ENCODE measurements at regions not wholly inside any gene's neighbourhood (a gene's known extent, or its start where the extent isn't known, plus 50 kb on each side); places are given as distances from the start of the nearest gene placed in this dataset.

GRCh38 chr15:31471731-31472430 lies 145.2 kb downstream of the KLF13 start:
- Mint-ChIP-seq H3K27ac (peak overlapping the region; percentile 92), H3K4me1 (peaks cover 55% of the 10 kb centered on the region), H3K9me3 (ENCODE audit: insufficient read depth) (no peaks in the 10 kb centered on the region), H3K27me3 (no peaks in the 10 kb centered on the region), H3K4me3 (no peak overlapping the region)
- H3K36me3 ChIP-seq (replicated peaks in 1 of 2; ENCODE audit: control extremely low read depth in 1 of 2, control insufficient read depth in 1 of 2, extremely low read depth in 1 of 2, insufficient read depth in 2 of 2, low read length in 1 of 2), result no peaks in the 10 kb centered on the region
- H3K27me3 ChIP-seq (replicated peaks in 1 of 4; ENCODE audit: control extremely low read depth in 1 of 4, control insufficient read depth in 3 of 4, insufficient read depth in 4 of 4, low read length in 3 of 4), result no peaks in the 10 kb centered on the region
- no peak for ATAC-seq (ENCODE audit: low read depth)
- 100% methylated on average over 2 of the region's 7 CpGs for WGBS (ENCODE audit: insufficient coverage)
- H3K4me3 ChIP-seq (ENCODE audit: control extremely low read depth in 1 of 5, extremely low read depth in 1 of 5, insufficient read depth in 1 of 5, low read depth in 2 of 5, low read length in 4 of 5), result no peak overlapping the region
- no peak for DNase-seq
- POLR2A ChIA-PET, result interaction anchor here (0.5 to 2.8 kb wide), 7 partner anchors 10 to 244 kb away, joined by 3 to 11 read pairs (median 3); partner anchors contain the start of gene KLF13
- no peaks in the 10 kb centered on the region for H3K9me3 ChIP-seq (ENCODE audit: control extremely low read depth in 1 of 3, control insufficient read depth in 2 of 3, insufficient read depth in 1 of 3, low read length in 2 of 3)
- H3K4me2 ChIP-seq (replicated peaks; ENCODE audit: low read depth, low read length, poor library complexity, severe bottlenecking), result peak overlapping the region; percentile 80
- intact Hi-C loops (cut with micrococcal nuclease), result loop anchor here (2.0 to 5.0 kb wide), 4 partner anchors 35 to 210 kb away; no protein-coding TSS in a partner anchor
- H3K9ac ChIP-seq (ENCODE audit: low read length), result no peak overlapping the region
- no peak for TF ChIP-seq CTCF (IDR thresholded peaks at IDR 0.05)
- no peak for TF ChIP-seq EZH2 (IDR thresholded peaks at IDR 0.05; ENCODE audit: borderline replicate concordance, insufficient read depth, low read depth, low read length, poor library complexity, severe bottlenecking)
- H2AFZ ChIP-seq (ENCODE audit: insufficient read depth, low read depth, low read length, poor library complexity, severe bottlenecking), result no peak overlapping the region
- no peaks in the 10 kb centered on the region for H4K20me1 ChIP-seq (ENCODE audit: control insufficient read depth, insufficient read depth, low read length, poor library complexity, severe bottlenecking)
- H3K79me2 ChIP-seq (ENCODE audit: control insufficient read depth, insufficient read depth, low read length), result no peaks in the 10 kb centered on the region
- peak overlapping the region; percentile 86 to 88 for H3K27ac ChIP-seq (ENCODE audit: low read length in 2 of 2)
- H3K4me1 ChIP-seq (ENCODE audit: control insufficient read depth in 2 of 2, insufficient read depth in 2 of 2, low read length in 2 of 2), result peaks cover 36 to 48% of the 10 kb centered on the region in 2 donors
- CTCF ChIA-PET, result interaction anchor here (0.7 to 7.5 kb wide), 11 partner anchors 10 to 257 kb away, joined by 3 to 75 read pairs (median 6); no protein-coding TSS in a partner anchor

Measured in B cell (primary cell).